NCI-H1048 (cell line): ENCODE measurements at regions not wholly inside any gene's neighbourhood (a gene's known extent, or its start where the extent isn't known, plus 50 kb on each side); places are given as distances from the start of the nearest gene placed in this dataset.
"Not testable (repeated sequence)": the region's sequence is repeated elsewhere in the genome, so short reads cannot be mapped to it uniquely, and the experiment has no call there.

ENCODE experiments used
- DNase-seq: peaks from one replicate; lab custom pipeline; 2025; lab: John Stamatoyannopoulos, UW

- no peak for DNase-seq
These were observed 421.9 kb downstream of the PREX1 start for GRCh38 chr20:48405909-48406308.

- no peak for DNase-seq
These were observed 423.2 kb downstream of the PREX1 start for GRCh38 chr20:48404598-48404997.

DNA sequence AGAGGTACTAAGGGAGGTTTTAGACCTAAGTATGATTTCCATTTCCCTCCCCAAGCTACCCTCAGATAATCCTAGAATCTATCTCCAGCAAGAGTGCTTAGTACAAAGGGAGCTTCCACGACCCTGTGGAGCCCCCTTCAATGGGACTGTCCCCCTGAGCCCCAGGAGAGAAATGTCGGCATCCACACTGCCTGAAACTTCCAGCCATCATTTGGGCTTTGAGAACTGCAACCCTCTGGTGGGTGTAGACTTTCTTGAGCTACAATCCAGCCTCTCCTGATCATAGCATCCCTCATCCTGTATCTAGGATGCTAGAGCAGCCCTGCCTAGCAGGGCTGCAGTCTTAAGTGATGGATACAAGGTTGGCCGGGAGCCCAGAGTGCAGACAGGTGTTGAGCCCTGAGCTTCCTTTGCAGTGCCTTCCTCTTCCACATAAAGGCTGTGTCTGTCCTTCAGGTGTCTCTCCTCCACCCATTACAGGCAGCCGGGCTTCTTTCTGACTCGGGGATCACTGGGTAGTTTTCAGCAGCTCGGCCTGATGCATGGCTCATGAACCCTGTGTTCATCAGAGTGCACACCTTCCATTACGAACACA is 424.5 kb downstream of the PREX1 start:
- no peak for DNase-seq

- DNase-seq, result no peak
These were observed 426.4 kb downstream of the PREX1 start for GRCh38 chr20:48401359-48401758.

GRCh38 chr20:48400009-48400408 is 427.8 kb downstream of the PREX1 start:
- DNase-seq, result no peak

- DNase-seq, result no peak
These were observed 429.0 kb downstream of the PREX1 start for GRCh38 chr20:48398506-48399449.

- not testable (repeated sequence) for DNase-seq
These were observed 430.6 kb downstream of the PREX1 start for GRCh38 chr20:48396981-48397861.

- DNase-seq, result no peak
These were observed 431.8 kb downstream of the PREX1 start for GRCh38 chr20:48395816-48396546.

- DNase-seq, result no peak
These were observed 433.3 kb downstream of the PREX1 start for GRCh38 chr20:48394415-48395081.

GRCh38 chr20:48393737-48394314 is 434.0 kb downstream of the PREX1 start:
- no peak for DNase-seq

DNA sequence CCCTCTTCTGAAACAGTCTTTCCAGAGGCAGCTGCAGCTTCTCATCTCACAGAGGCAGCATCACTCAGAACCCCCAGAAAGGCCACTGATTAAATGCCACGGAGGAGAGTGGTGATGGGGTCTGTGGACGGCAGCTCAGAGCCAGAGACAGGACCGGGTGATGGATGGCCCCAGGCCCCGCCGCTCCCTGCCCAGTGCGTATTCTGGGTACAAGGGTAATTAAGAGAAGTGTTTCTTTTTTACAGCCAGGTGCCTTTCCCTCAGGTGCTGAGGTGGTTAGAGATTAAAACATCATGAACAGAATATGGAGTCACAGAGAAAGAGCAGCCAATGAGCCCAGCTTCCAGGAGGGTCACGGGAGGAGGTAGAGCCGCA is 434.5 kb downstream of the PREX1 start:
- no peak for DNase-seq

DNA sequence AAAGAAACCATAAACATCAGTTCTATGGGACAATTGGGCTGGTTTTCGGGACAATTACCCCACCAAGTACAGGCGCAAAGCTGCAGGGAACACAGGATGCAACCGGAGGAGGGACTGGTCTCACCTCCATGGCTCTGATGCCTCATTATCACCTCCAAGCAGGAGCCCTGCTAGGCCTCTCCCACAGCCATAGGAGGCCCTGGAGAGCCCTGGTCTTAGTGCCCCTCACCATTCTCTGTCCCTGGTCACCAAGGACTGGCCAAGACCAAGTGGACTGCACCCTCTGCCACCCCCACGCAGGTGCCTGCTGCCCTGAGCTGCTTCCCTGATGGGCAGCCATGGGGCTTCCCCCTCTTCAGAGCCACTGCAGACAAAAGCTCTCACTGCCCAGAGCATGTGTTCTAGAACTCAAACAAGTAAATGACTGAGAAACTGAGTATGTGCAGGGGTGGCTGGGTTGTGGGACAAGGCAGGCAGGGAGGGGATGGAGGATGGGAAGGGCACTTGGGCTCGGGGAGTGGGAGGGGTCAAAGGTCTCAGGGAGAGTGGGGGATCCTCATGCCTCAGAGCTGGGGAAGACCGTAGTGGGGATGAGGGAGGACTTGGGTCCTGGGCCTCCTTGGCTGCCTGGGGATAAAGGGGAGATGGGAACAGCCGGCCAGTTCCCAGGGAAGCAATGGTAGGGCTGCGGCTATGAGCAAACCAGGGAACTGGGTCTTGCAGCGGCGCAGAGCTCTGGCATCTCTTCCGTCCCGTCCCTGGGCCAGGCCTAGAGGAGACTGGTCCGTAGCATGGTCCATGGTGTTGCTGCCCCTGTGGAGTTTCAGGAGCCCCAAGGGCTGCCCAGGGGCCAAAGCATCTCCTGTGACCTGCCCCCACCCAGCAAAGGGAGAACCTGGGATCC is 435.1 kb downstream of the PREX1 start:
- no peak for DNase-seq

GRCh38 chr20:48390981-48391380 is 436.8 kb downstream of the PREX1 start:
- no peak for DNase-seq

DNA sequence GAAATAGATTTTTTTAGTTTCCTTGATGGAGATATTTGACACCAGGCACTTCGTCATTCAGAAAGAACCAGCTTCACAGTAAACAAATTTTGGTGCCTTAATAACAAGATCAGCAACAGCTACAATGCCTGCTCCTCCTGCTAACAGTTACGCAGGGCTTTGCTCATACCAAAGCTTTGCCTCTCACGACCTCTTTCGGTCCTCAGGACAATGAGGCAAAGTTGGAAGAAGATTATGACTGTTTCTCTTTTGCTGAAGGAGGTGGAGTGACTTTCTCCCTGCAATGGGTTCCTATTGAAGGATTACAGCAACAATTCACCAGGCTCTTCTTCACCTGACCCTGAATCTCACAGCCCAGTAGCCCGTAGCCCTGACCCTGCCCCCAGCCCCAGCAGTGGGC is 440.1 kb downstream of the PREX1 start:
- DNase-seq, result no peak

DNA sequence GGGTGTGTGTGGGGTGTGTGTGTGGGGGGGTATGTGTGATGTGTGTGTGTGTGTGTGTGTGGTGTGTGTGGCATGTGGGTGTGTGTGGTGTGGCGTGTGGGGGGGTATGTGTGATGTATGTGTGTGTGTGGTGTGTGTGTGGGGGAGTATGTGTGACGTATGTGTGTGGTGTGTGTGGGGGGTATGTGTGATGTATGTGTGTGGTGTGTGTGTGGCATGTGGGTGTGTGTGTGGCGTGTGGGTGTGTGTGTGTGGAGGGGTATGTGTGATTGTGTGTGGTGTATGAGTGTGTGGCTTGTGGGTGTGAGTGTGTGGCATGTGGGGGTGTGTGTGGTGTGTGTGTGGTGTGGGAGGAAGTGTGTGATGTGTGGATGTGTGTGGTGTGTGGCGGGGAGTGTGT is 442.3 kb downstream of the PREX1 start:
- no peak for DNase-seq

- DNase-seq, result no peak
These were observed 442.7 kb downstream of the PREX1 start for GRCh38 chr20:48385114-48385513.

DNA sequence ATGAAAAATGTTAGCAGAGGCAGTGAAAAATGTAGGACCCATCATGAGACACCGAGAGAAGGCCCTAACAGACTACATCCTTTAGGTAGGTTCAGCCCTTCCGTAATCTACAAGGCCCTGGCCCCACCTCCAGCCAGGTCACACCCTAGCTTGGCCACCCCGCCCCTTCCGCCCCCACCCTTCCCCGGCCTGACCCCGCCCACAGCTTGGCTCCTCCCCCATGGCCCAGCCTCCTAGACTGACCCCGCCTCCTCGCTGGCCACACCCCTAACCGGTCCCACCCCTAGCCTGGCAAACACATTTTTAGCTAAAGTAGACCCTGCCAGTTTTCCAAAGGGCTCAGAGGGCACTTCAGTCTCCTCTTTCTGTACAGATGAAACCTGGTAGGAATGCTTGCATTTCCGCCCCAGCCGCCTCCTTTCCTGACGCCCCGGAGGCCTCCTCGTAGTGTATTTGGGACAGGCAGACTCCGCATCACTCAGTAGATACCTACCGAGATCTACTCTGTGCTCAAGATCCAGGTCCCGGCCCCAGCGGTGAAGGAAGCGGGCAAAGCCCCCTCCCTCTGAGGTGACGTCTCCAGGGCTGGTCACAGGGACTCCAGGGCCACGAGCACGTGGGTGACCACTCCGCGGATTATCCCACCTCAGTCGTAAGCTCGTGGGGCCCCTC is 443.5 kb downstream of the PREX1 start:
- no peak for DNase-seq

GRCh38 chr20:48383252-48383651 is 444.5 kb downstream of the PREX1 start:
- DNase-seq, result no peak

GRCh38 chr20:48382304-48382703 is 445.5 kb downstream of the PREX1 start:
- no peak for DNase-seq
